GM21723 (cell line): ENCODE measurements at regions not wholly inside any gene's neighbourhood (a gene's known extent, or its start where the extent isn't known, plus 50 kb on each side); places are given as distances from the start of the nearest gene placed in this dataset.

ENCODE experiments used
- ATAC-seq: cut with Tn5 transposase; IDR thresholded peaks from one replicate; pipeline ENCODE4 v1.9.1; 2021; ENCODE audit warnings: mild to moderate bottlenecking, moderate library complexity; ENCODE audit not compliant: unreplicated experiment

DNA sequence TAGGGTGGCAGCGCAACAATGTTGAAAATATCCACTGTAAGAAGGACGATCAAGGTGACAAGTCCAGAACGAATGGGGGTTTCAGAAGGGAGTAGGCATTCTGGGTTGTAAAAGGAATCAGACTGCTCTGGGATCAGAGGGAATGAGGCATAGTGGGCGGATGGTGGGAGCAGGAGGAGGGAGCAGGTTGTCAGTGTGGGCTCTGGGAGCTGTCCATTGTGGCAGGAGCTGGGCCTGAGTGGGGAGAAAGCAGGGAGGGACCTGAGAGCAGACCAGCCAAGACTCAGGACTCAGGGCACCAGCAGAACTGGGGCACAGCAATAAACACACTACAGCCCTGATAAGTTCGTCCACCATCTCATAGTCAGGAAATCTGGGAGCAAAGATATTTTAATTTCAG, 292.6 kb upstream of the MKI67 start:
- ATAC-seq, result no peak

DNA sequence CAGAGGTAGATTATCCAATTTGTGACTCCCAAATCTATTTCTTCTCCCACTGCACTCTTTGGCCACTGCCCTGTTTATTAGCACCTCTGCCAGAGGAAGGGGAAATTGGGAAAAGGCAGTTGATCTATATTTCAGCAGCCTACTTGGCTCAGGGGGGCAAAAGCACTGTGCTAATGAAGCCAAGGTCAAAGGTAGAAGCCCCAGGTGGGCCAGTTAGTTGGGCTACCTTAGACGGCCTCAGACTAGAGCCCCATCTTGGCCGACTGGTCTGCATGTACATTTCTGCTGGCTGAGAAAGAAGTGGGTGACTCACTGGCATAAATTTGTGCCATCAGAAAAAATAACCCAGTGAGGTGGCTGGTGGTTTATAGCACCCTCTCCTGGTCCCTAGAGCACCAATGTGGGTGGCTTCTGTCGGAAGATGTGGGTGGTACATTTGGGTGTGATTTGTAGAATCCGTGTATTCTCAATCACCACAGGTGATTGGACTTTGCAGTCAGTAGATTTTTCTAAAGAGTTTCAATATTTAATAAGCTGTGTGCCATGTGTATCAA, 293.3 kb upstream of the MKI67 start:
- ATAC-seq, result no peak

DNA sequence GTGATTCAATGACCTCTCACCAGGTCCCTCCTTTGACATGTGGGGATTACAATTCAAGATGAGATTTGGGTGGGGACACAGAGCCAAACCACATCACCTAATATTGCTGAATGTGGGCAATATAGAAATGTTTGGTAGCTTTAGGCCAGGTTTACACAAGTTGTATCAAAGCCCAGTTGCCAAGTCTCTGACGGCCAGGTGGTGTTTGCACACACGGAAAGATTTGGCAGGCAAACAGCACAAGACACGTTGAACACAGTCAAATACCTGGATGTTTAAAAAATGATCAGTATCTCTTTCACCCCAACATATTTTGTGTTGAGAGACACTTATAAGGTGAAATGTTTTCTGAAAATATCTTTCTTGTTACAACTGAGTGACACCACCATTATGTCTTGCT, 294.4 kb upstream of the MKI67 start:
- no peak for ATAC-seq

DNA sequence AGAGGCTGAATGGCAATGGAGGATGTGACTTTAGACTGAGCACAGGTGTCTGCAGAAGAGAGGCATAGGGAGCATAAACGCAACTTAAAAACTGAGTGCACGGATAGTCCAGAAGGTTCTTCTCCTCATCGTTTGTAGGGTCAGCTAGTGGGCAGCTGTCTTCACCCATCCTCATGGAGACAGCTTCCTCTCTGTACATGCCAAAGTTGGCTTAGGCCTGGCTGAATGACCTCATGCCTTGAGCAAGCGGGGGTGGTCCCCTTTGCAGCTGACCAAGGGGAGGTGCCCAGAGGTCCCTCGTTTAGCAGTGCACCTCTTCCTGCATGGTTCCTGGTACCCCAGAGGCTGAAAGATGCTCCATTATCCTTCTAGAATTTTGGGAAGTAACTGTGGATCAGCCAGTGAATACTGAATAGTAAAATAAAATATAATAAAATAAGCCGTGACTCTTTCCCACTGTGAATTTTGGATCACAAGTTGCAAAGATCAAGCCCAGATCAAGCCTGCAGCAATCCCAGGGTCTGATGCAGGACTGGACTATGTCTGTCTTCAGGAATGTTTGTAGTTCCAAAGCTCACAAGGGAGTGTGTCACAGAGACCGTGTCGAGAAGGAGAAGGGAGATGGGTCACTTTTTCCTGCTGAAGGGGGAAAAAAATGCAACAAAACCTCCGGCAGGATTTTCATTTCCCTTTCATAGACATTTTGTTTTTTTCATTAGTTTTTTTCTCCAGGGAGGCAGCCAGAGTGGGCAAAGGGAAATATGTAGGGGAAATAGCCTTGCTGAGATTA, 295.3 kb upstream of the MKI67 start:
- ATAC-seq, result no peak

DNA sequence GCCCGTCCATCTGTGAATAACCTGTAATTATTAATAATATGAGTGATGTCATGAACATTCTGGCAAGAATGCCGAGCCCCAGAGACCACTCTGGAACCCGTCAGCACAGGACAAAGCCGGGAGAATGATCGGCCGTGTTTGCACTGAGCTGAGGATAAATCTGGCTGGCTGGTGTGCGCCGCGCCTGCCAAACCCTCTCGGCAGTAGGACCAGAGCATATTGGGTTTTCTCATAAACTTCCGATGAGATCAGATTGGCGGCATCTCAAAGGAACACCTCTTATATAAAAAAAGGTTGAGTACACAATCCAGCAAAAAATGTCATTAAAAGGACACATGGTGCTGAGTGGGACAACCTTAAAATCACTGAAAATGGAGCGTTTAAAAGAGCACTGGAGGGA, 296.0 kb upstream of the MKI67 start:
- no peak for ATAC-seq

DNA sequence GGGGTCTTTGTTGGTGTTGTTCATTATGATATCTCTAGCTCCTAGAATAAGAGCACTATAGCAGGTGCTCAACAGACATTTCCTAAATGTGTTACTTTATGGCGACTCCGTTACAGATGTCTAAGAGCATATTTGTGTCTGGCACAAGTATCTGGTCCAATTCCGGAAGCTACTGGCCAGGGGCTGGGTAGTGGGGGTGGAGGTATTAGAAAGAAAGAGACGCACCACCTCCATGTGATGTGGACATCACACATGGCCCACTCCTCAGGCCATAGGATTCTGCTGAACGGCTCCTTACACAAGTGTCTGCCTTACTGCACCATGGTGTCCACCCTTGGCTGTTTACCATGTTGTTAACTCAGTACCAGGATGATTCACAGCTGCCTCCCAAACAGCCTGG, 296.8 kb upstream of the MKI67 start:
- no peak for ATAC-seq

DNA sequence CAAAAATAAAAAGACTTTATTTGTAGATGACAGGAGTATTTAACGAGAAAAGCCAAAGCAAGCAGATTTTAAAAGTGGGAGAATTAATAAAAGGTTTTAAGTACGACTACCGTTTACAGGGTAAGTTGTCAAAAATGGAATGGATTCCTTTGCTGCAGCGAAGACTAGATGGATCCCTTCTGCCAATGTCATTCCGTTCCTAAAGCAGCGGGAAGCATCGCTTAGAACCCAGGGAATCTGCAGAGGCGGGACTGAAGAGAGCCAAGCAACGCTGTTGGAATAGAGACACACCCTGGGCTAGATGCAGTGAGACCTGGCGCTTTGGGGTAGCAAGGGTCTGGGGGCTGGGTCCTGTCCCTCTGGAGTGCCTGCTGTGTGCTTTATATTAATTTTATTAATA, 303.1 kb upstream of the MKI67 start:
- no peak for ATAC-seq

DNA sequence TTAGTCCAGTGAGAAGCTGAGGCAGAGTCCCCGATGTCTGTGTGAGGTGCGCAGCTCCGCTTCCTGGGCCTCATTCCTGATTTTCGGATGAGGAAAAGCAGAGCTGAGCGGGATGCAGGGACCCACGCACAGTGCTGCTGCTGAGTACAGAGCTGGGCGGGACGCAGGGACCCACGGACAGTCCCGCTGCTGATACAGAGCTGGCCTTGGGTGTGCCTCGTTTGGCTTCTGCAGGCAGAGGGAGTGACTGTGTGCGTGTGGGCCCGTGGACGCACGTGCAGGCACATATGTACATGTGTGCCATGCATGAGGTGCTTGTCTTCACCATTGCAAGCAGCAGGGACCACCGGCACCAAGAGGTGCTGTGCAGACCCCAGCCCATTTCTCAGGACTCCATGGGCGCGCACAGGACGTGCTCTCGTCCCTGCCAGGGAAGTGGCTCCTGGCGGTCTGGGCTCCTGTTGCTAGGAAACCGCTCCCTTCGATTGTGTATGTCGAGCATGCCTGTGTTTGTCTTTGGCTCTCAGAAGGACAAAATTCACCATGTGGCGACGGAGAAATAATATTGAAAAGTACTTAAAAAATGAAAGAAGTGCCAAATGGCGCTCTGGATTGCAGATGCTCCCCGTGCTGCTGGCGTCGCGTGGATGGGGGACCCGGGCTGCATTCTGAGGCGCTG, 303.8 kb upstream of the MKI67 start:
- ATAC-seq, result no peak

DNA sequence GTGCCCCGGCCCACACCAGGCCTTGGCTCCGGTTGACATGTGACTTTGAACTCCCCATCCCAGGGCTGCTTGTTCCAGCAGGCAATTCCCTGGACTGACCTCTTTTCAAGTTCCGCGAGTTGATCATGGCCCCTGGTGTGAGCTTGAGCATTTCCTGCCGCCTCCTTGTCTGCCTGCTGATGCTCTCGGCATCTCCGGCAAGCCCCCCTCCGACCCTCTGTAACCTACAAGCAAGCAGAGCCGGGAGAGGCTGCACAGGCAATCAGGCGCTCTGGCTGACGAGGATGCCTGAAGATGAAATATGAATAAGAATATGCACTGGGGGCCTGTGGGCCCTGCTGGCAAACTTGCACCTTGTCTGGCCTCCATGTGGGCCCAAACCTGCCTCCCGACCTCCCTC, 304.9 kb upstream of the MKI67 start:
- no peak for ATAC-seq

DNA sequence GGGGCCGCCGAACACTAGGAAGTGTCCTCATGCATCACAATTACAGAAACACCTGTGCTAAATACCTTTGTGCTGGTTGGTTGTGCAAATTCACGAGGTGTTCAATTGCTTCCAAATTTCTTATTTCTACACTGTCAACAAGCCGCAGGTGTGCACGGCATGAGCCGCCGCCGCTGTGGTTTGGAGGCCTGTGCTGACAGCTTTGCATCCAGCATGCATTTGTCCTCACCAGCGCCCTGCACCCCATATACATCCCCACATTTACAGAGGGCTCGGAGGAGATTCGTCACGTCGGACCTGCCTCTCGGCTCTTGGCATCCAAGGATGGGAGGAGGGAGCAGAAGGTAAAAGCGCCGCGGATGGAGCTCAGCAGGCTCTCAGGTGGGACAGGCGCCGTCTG, 305.3 kb upstream of the MKI67 start:
- no peak for ATAC-seq

DNA sequence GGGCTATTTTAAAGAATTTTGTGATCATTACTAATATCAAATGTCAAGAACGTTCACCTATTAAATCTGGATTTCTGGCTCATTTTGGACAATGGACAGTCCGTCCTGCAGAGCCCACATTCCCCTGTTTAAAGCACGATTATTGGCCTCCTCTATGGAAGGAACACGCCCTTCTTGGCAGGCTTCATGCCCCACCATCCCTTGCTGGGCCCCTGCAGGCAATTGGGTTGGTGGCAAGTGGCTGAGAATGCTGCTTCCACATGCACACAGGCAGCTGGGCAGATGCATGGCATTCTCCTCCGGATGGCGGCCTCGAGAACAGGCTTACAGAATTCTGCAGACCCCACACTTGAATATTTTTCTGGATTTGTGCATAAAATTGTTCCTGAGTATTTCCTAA, 305.8 kb upstream of the MKI67 start:
- ATAC-seq, result no peak

DNA sequence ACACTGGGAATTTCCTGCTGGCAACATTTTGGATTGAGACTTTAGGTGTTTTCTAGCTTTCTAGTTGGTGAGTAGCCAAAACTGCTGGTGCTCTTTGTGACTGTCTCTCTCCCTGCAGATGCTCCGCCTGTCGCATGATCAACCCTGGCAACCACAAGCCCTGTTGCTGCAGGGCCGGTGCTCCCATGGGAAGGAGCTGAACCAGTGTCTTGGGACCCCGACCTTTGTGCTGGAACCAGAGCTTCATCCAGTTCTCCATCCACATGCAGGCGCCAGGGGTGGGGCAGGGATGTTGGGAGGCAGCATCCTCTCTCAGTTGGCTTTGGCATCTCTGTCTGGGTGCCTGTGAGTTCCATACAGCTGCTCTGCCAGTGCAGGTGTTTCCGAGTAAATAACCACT, 306.2 kb upstream of the MKI67 start:
- ATAC-seq, result no peak

DNA sequence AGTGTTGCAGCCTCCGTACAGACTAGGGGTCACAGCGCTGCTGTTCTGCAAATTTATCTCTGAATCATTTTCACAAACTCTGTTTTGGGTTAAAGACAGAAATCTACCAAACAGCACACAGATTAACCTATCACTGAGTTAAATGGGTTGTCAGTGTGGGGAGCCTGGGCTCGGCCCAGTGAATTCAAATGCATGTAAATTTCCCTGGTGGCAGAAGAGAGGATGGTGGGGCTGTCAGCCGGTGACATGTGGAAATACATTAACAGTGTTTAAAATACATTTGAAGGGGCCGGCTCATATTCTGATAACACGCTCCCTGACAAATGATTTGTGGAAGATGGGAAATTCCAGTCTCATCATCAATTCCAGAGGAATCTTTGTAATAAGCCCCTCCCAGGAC, 309.6 kb upstream of the MKI67 start:
- ATAC-seq, result no peak

DNA sequence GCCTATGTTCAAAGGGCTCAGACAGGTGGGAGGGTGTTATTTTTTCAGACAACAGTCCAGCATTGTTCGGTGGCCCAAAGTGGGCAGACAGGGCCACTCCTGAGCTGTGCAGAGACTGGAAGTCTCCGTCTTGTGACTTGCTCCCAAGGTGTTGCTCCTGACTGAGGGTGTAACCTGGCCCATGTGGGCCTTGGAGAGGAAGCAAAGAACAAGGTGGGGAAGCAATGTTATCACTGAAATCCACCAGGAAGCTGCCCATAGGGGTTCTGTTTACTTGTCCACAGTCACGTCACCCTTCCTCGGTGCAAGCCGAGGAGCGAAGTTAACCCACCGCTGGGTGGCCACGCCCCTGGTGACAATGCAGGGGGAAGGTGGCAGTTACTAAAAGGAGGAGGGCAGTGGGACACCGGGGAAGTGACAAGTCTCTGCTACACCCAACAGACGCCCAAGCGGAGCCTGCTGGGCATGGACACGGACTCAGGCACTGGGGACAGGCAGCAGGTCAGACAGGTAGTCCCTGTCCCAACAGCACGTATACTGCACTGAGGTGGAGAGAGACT, 311.6 kb upstream of the MKI67 start:
- ATAC-seq, result no peak

DNA sequence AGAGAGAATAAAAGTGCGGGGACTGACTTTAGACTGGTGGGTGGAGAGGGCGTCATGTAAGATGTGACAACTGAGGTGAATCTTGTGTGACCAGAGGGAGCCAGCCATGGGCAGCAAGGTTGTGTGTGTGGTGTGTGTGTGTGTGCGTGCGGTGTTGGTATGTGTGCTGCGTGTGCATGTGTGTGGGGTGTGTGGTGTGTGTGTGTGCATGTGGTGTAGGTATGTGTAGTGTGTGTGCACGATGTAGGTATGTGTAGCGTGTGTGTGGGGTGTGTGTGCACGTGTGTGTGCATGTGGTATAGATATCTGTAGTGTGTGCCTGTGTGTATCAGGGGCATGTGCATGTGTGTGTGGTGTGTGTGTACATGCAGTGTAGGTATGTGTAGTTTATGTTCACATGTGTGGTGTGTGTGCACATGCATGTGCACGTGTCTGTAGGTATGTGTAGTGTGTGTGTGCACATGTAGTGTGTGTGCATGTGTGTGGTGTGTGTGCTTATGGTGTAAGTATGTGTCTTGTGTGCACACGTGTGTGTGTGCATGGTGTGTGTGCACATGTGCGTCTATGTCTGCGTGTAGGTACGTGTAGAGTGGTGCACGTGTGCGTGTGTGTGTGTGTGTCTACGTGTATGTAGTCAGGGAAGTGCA, 312.3 kb upstream of the MKI67 start:
- no peak for ATAC-seq

DNA sequence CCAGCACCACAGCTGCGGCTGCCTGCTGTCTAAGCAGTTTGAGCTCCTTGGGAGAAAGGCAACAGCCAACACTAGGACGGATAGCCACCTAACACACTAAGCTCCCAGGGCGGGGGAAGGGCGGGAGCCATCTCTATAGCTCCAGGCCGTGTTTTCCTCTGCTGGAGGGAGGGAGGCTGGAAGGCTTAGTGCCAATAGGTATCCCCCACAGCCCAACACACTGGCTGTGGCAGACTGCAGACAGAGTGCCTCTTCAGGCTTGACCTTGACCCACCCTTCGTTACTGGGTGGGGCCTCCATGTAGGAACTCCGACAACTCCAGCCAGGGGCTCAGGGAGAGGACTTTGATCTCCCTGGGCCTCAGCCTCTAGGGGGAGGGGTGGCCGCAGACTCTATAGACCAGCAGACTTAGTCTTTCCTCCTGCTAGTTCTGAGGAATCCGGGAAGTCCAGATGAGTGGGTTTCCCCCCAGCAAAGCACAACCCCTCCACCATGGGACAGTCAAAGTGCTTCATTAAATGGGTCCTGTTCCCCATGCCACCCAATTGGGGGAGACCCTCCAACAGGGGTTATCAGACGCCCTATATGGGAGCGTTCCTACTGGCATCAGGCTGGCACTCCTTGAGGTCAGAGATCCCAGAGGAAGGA, 314.4 kb upstream of the MKI67 start:
- ATAC-seq, result no peak

DNA sequence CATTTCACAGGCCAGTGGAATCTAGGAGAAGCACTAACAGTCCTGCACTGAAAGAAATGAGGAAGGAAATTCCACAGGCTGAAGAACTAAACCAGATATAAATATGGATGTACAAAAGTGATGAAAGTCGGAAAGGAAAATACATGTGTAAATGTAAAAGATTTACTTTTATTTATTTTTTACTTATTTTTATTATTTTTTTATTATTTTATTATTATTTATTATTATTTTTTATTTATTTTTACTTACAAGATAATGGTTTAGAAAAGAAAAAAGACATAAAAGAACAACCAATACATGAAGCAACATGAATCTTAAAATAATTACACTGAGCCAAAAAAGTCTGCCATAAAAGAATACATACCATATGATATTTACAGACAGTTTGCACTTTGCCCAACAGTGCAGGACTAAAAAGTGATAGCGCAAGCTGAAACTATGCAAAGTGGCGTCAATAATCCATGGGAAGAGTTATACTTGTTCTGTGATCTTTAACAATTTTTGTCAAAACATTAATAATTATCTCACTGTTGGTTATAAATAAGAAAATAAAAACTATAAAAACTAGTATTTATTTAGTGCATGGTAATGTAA, 317.8 kb upstream of the MKI67 start:
- no peak for ATAC-seq

DNA sequence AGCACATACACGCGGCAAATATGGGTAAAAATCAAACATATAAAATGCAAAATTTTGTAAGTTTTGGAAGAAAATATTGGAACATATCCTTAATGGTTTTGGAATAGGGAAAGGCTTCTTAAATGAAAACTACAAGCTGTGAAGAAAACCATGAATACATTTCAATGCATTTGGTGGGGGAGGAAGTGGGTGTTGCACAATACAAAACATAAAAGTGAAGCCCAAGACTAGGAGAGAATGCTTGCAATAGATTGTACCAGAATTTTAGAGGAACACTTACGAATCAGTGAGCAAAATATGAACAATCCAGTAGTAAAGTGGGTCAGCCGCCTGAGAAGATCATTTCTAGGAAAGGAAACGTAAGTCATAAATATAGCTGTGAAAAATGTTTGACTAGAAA, 322.6 kb upstream of the MKI67 start:
- no peak for ATAC-seq

DNA sequence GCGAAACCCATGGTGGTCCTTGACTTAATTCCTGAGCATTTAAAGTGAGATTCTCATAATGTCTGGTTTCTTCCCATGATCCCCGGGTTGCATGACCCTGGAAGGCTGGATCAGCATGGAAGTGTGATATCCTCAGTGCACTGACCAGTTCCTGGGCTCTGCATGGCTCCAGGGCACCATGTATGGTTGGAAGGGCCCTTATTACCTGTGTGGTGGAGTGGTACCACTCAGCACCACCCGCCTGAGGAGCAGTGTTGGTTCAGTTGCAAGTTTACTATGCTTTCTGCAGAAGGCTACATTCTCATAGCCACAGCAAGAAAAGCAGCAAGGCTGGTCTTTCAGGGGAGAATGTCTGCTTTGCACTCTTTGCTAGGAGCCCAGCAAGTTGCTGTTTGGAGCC, 325.7 kb upstream of the MKI67 start:
- ATAC-seq, result no peak

DNA sequence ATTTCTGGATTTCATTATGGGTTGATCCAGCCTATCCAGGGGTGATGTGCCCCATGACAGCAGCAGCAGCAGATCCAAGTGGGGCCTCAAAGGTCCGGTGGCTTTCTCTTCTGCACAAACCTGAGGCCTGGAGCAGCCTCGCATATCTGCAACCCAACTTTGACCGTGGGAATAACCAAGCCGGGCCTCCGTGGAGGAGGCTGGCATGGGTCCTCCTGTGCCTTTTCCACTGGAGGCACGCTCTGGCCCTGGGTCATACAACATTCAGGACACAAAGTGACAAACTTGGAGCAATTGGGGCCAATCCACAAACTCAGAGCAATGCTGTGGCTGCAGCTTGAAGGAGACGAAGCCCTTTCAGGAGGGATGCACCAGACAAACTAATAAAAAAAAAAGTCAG, 330.0 kb upstream of the MKI67 start:
- no peak for ATAC-seq

DNA sequence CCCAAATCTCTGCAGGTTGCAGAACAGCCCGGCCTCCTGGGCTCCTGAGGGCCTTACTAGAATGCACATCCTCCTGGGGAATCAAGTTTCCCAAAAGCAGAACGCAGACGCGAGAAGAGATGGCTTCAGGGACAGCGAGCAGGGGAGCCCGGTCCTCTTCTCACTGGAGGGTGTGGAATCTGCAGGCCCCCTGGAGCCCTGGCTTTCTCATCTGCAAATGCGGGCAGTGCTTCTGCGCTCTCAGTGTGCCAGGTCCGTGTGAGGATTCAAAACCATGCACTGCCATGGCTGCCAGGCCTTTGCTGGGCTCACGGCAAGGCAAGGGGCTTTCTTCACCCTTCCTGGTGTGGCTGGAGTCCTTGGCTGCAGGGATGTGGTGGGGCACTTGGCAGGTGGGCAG, 330.9 kb upstream of the MKI67 start:
- ATAC-seq, result no peak
